ENCODE measurements at regions not wholly inside any gene's neighbourhood (a gene's known extent, or its start where the extent isn't known, plus 50 kb on each side); places are given as distances from the start of the nearest gene placed in this dataset.

GRCh38 chr5:26641492-26641891 lies 396.9 kb downstream of the CDH9 start:
- FAIRE-seq, result no peak
- DNase-seq (ENCODE audit: low read depth, low spot score), result no peak
- Histone ChIP-seq H3K4me1 (ENCODE audit: control insufficient read depth, extremely low read depth, insufficient read depth, low read length) (no peaks in the 10 kb centered on the region), H3K4me2 (ENCODE audit: insufficient read depth, low read length) (no peak overlapping the region), H3K27me3 (ENCODE audit: control insufficient read depth in 2 of 2, insufficient read depth in 2 of 2, low read length in 2 of 2) (no peaks in the 10 kb centered on the region), H3K9ac (replicated peaks; ENCODE audit: extremely low read depth, insufficient read depth, low read length) (no peak overlapping the region), H2AFZ (ENCODE audit: low read depth, low read length) (no peak overlapping the region), H3K9me1 (replicated peaks; ENCODE audit: control insufficient read depth, extremely low read depth, insufficient read depth, low read length) (no peaks in the 10 kb centered on the region), H3K27ac (ENCODE audit: insufficient read depth, low read depth, low read length) (no peak overlapping the region), H3K9me3 (replicated peaks; ENCODE audit: control insufficient read depth, insufficient read depth, low read length) (peaks cover 3% of the 10 kb centered on the region), H4K20me1 (replicated peaks; ENCODE audit: control insufficient read depth, extremely low read depth, insufficient read depth, low read length) (no peaks in the 10 kb centered on the region), H3K79me2 (ENCODE audit: control insufficient read depth, insufficient read depth, low read length) (no peaks in the 10 kb centered on the region), H3K36me3 (ENCODE audit: control insufficient read depth in 2 of 2, extremely low read depth in 1 of 2, insufficient read depth in 2 of 2, low read length in 2 of 2) (no peaks in the 10 kb centered on the region), H3K4me3 (replicated peaks in 1 of 3; ENCODE audit: insufficient read depth in 1 of 3, low read depth in 1 of 3, low read length in 3 of 3) (no peak overlapping the region)
- dilution Hi-C loops (cut with MboI; ENCODE audit: extremely low pct_ligation_motif_present, low sequenced_read_pairs) (no loop called here), intact Hi-C loops (cut with micrococcal nuclease) (no loop called here)
- TF ChIP-seq JUN (IDR thresholded peaks at IDR 0.05; ENCODE audit: borderline replicate concordance, insufficient read depth, insufficient read length, low read depth) (no peak), POLR2A (IDR thresholded peaks at IDR 0.05; ENCODE audit: low read depth, low read length) (no peak), MYC (IDR thresholded peaks at IDR 0.05; ENCODE audit: low read depth, low read length) (no peak), POLR2AphosphoS5 (IDR thresholded peaks at IDR 0.05; ENCODE audit: insufficient read depth, low read depth, low read length) (no peak), GATA2 (IDR thresholded peaks at IDR 0.05; ENCODE audit: insufficient read depth, insufficient read length, low read depth, low read length) (no peak), MAX (IDR thresholded peaks at IDR 0.05; ENCODE audit: insufficient read depth, insufficient read length) (no peak), EZH2 (IDR thresholded peaks at IDR 0.05; ENCODE audit: borderline replicate concordance, low read depth, low read length, severe bottlenecking) (no peak), FOS (IDR thresholded peaks at IDR 0.05; ENCODE audit: borderline replicate concordance, insufficient read depth, low read length) (no peak)
- TF ChIP-seq, protein P1, sequence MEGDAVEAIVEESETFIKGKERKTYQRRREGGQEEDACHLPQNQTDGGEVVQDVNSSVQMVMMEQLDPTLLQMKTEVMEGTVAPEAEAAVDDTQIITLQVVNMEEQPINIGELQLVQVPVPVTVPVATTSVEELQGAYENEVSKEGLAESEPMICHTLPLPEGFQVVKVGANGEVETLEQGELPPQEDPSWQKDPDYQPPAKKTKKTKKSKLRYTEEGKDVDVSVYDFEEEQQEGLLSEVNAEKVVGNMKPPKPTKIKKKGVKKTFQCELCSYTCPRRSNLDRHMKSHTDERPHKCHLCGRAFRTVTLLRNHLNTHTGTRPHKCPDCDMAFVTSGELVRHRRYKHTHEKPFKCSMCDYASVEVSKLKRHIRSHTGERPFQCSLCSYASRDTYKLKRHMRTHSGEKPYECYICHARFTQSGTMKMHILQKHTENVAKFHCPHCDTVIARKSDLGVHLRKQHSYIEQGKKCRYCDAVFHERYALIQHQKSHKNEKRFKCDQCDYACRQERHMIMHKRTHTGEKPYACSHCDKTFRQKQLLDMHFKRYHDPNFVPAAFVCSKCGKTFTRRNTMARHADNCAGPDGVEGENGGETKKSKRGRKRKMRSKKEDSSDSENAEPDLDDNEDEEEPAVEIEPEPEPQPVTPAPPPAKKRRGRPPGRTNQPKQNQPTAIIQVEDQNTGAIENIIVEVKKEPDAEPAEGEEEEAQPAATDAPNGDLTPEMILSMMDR (IDR thresholded peaks at IDR 0.05; ENCODE audit: extremely low read depth in 1 of 2, insufficient read depth in 1 of 2, low read depth in 1 of 2, low read length in 2 of 2), result no peak
- BruUV-seq (replicated peaks), result no TSS peak
- POLR2A ChIA-PET, result no interaction called here
- CTCF ChIA-PET, result no interaction called here
